ENCODE measurements at regions not wholly inside any gene's neighbourhood (a gene's known extent, or its start where the extent isn't known, plus 50 kb on each side); places are given as distances from the start of the nearest gene placed in this dataset.

- no peaks in the 10 kb centered on the region for H3K9me3 ChIP-seq (ENCODE audit: control insufficient read depth in 4 of 4, low read length in 3 of 4)
- H3K4me3 ChIP-seq (ENCODE audit: low read depth in 1 of 3, low read length in 3 of 3): no peak overlapping the region
- WGBS: 73% methylated on average over 1 of the region's 1 CpG
- TF ChIP-seq FOXA1 (IDR thresholded peaks at IDR 0.05) (no peak), SP1 (IDR thresholded peaks at IDR 0.05) (no peak), MAX (IDR thresholded peaks at IDR 0.05) (no peak), EGR1 (IDR thresholded peaks at IDR 0.05; ENCODE audit: low read depth in 2 of 2) (no peak), HNF4A (conservative IDR thresholded peaks at IDR 0.05) (no peak), HNF4G (IDR thresholded peaks at IDR 0.05) (no peak), GABPA (IDR thresholded peaks at IDR 0.05 in 1 of 2, conservative IDR thresholded peaks at IDR 0.05 in 1 of 2) (no peak), ATF3 (IDR thresholded peaks at IDR 0.05) (no peak), JUND (IDR thresholded peaks at IDR 0.05) (no peak), TAF1 (conservative IDR thresholded peaks at IDR 0.05) (no peak), CTCF (IDR thresholded peaks at IDR 0.05; ENCODE audit: low read depth, low read length, missing input control) (no peak), YY1 (IDR thresholded peaks at IDR 0.05) (no peak), RXRA (IDR thresholded peaks at IDR 0.05) (no peak), REST (IDR thresholded peaks at IDR 0.05) (no peak), ZBTB33 (IDR thresholded peaks at IDR 0.05) (no peak)
- no peak overlapping the region for H3K27ac ChIP-seq (ENCODE audit: low read depth in 1 of 2, low read length in 2 of 2)
- DNase-seq (ENCODE audit: low spot score): no peak
- no peak overlapping the region for H3K9ac ChIP-seq (ENCODE audit: low read depth in 1 of 2, low read length in 2 of 2)
- peaks cover 0 to 2% (median 0%) of the 10 kb centered on the region in 4 donors for H3K27me3 ChIP-seq (ENCODE audit: control insufficient read depth in 4 of 4, insufficient read depth in 4 of 4, low read length in 3 of 4)
- no peaks in the 10 kb centered on the region for H3K36me3 ChIP-seq (ENCODE audit: control insufficient read depth in 4 of 4, insufficient read depth in 3 of 4, low read depth in 1 of 4, low read length in 3 of 4)
- H3K4me1 ChIP-seq (ENCODE audit: control insufficient read depth in 4 of 4, insufficient read depth in 4 of 4, low read length in 3 of 4): no peaks in the 10 kb centered on the region
Measured at GRCh38 chr3:59392116-59392515, 342.3 kb upstream of the CFAP20DC start.

- Histone ChIP-seq H3K36me3 (ENCODE audit: control insufficient read depth in 4 of 4, insufficient read depth in 3 of 4, low read depth in 1 of 4, low read length in 3 of 4) (no peaks in the 10 kb centered on the region), H3K9me3 (ENCODE audit: control insufficient read depth in 4 of 4, low read length in 3 of 4) (no peaks in the 10 kb centered on the region), H3K4me1 (ENCODE audit: control insufficient read depth in 4 of 4, insufficient read depth in 4 of 4, low read length in 3 of 4) (no peaks in the 10 kb centered on the region), H3K9ac (ENCODE audit: low read depth in 1 of 2, low read length in 2 of 2) (no peak overlapping the region), H3K27ac (ENCODE audit: low read depth in 1 of 2, low read length in 2 of 2) (no peak overlapping the region), H3K27me3 (ENCODE audit: control insufficient read depth in 4 of 4, insufficient read depth in 4 of 4, low read length in 3 of 4) (peaks cover 0 to 2% (median 0%) of the 10 kb centered on the region in 4 donors), H3K4me3 (ENCODE audit: low read depth in 1 of 3, low read length in 3 of 3) (no peak overlapping the region)
- DNase-seq (ENCODE audit: low spot score): no peak
- TF ChIP-seq REST (IDR thresholded peaks at IDR 0.05) (no peak), HNF4A (conservative IDR thresholded peaks at IDR 0.05) (no peak), MAX (IDR thresholded peaks at IDR 0.05) (no peak), TAF1 (conservative IDR thresholded peaks at IDR 0.05) (no peak), ATF3 (IDR thresholded peaks at IDR 0.05) (no peak), FOXA1 (IDR thresholded peaks at IDR 0.05) (no peak), EGR1 (IDR thresholded peaks at IDR 0.05; ENCODE audit: low read depth in 2 of 2) (no peak), RXRA (IDR thresholded peaks at IDR 0.05) (no peak), HNF4G (IDR thresholded peaks at IDR 0.05) (no peak), ZBTB33 (IDR thresholded peaks at IDR 0.05) (no peak), RAD21 (IDR thresholded peaks at IDR 0.05) (no peak)
- WGBS: 85% methylated on average over 7 of the region's 7 CpGs
Measured at GRCh38 chr3:59391131-59391530, 341.3 kb upstream of the CFAP20DC start.
